Small intestine (tissue), 7 donors: ENCODE measurements at regions not wholly inside any gene's neighbourhood (a gene's known extent, or its start where the extent isn't known, plus 50 kb on each side); places are given as distances from the start of the nearest gene placed in this dataset.

ENCODE experiments used
- DNase-seq, 2 donors: peaks; one replicate each; pipeline versions ENCODE4 v3.0.0 to v3.0.0-alpha.2; 2013
- FAIRE-seq: peaks from 2 replicates; lab custom pipeline; 2012; peaks lifted over from hg19 to GRCh38; lab: Jason Lieb, UNC
- H3K27ac ChIP-seq, 3 donors: one replicate each; pipeline ENCODE4 v1.5.1; 2013; ENCODE audit warnings: low read length in 2 of 3, mild to moderate bottlenecking in 2 of 3, control low read depth in 1 of 3, inconsistent platforms in 1 of 3, low read depth in 1 of 3, moderate library complexity in 1 of 3
- H3K27me3 ChIP-seq, 3 donors: one replicate each; pipeline ENCODE4 v1.6.1; 2013; ENCODE audit warnings: low read length in 3 of 3, inconsistent platforms in 1 of 3; ENCODE audit not compliant: control insufficient read depth in 3 of 3, insufficient read depth in 3 of 3
- H3K36me3 ChIP-seq, 3 donors: one replicate each; pipeline ENCODE4 v1.6.1; 2013; ENCODE audit warnings: low read length in 3 of 3, inconsistent platforms in 1 of 3, low read depth in 1 of 3, mild to moderate bottlenecking in 1 of 3, moderate library complexity in 1 of 3; ENCODE audit not compliant: control insufficient read depth in 3 of 3, insufficient read depth in 2 of 3
- H3K4me1 ChIP-seq, 3 donors: one replicate each; pipeline ENCODE4 v1.6.1; 2013; ENCODE audit warnings: low read length in 2 of 3, inconsistent platforms in 1 of 3, low read depth in 1 of 3, mild to moderate bottlenecking in 1 of 3, moderate library complexity in 1 of 3; ENCODE audit not compliant: control insufficient read depth in 3 of 3, insufficient read depth in 2 of 3
- H3K4me3 ChIP-seq, 3 donors: one replicate each; pipeline ENCODE4 v1.5.1; 2013; ENCODE audit warnings: low read length in 3 of 3, control low read depth in 1 of 3, inconsistent platforms in 1 of 3, low read depth in 1 of 3, mild to moderate bottlenecking in 1 of 3, moderate library complexity in 1 of 3
- H3K9me3 ChIP-seq, 2 donors: one replicate each; pipeline ENCODE4 v1.6.1; 2013; ENCODE audit warnings: low read depth in 1 of 2, low read length in 1 of 2; ENCODE audit not compliant: control insufficient read depth in 2 of 2, insufficient read depth in 1 of 2
- WGBS, 3 donors: extraction: QIAGEN DNeasy Blood & Tissue Kit; methylation state at CpG; one replicate each; pipeline ENCODE4 v1.1.7; 2013; 5-methylcytosine and 5-hydroxymethylcytosine counted together
- donor health status: healthy with polysubstance abuse.
- donor health status: control.
- donor health status: control.
- donor health status: Bipolar disorder and iron deficiency.
- donor health status: healthy.

DNA sequence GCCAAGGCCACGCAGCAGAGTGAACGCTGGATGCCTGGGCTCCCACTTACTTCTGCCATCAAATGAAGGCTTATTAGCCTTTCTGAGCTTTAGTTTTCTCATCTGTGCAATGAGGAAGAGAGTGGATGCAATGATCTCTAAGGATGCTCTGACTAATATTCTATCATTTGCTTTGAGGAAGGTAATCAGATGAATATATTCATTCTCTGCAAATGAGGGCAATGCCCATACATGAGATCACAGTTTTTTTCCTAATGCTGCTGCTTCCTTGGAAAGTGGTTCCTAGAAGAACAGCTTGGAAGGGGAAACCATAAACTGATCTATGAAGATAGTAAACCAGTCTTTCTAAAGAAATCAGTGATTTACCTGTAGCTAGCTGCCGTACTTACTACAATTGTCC, 152.4 kb downstream of the NSG2 start:
- Histone ChIP-seq H3K9me3 (no peaks in the 10 kb centered on the region), H3K4me1 (no peaks in the 10 kb centered on the region), H3K4me3 (no peak overlapping the region), H3K27me3 (no peaks in the 10 kb centered on the region), H3K36me3 (no peaks in the 10 kb centered on the region), H3K27ac (no peak overlapping the region)
- no peak for DNase-seq
- FAIRE-seq, result no peak
- 89 to 91% (median 90%) methylated on average over 3 of the region's 3 CpGs for WGBS, 3 donors

- H3K36me3 ChIP-seq, result no peaks in the 10 kb centered on the region
- H3K4me1 ChIP-seq, result no peaks in the 10 kb centered on the region
- H3K9me3 ChIP-seq, result no peaks in the 10 kb centered on the region
- 83 to 87% (median 84%) methylated on average over 8 of the region's 8 CpGs for WGBS, 3 donors
- no peak for FAIRE-seq
- peaks cover 0 to 2% (median 0%) of the 10 kb centered on the region in 3 donors for H3K27me3 ChIP-seq
- no peak for DNase-seq
- no peak overlapping the region for H3K4me3 ChIP-seq
- no peak overlapping the region for H3K27ac ChIP-seq
These were observed 153.0 kb downstream of the NSG2 start for GRCh38 chr5:174198541-174198940.

- Histone ChIP-seq H3K27ac (no peak overlapping the region), H3K9me3 (no peaks in the 10 kb centered on the region), H3K36me3 (no peaks in the 10 kb centered on the region), H3K27me3 (peaks cover 0 to 9% (median 0%) of the 10 kb centered on the region in 3 donors), H3K4me3 (no peak overlapping the region), H3K4me1 (no peaks in the 10 kb centered on the region)
- 82 to 90% (median 87%) methylated on average over 6 of the region's 6 CpGs for WGBS, 3 donors
- no peak for DNase-seq
- no peak for FAIRE-seq
These were observed 157.5 kb downstream of the NSG2 start for GRCh38 chr5:174202996-174203395.

GRCh38 chr5:174204535-174205313, 159.2 kb downstream of the NSG2 start:
- WGBS, 3 donors, result 23 to 49% (median 44%) methylated on average over 9 of the region's 9 CpGs
- H3K27me3 ChIP-seq, result peaks cover 0 to 9% (median 0%) of the 10 kb centered on the region in 3 donors
- no peak for FAIRE-seq
- H3K36me3 ChIP-seq, result no peaks in the 10 kb centered on the region
- H3K9me3 ChIP-seq, result no peaks in the 10 kb centered on the region
- H3K27ac ChIP-seq, result no peak overlapping the region
- no peaks in the 10 kb centered on the region for H3K4me1 ChIP-seq
- no peak overlapping the region for H3K4me3 ChIP-seq
- DNase-seq, result no peak

DNA sequence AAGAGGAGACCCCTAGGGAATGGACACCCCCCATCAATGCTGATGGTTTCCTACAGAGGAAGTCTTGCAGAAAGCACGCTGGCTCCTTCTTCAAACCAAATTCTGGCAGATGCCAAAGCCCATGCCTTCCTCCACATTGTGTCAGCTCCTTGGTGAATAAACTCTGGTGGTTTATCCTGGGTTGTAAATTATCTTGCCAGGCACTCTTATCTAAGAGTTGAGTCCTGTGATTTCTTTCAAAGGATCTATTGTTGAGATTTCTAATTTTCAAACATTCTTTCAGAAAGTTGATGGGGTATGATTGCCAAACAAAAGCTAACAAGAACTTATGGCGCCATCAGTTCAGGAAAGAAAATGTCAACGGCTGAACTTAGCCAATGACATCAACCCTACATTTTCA, 160.4 kb downstream of the NSG2 start:
- 23 to 56% (median 43%) methylated on average over 3 of the region's 3 CpGs for WGBS, 3 donors
- Histone ChIP-seq H3K27ac (no peak overlapping the region), H3K4me3 (no peak overlapping the region), H3K9me3 (no peaks in the 10 kb centered on the region), H3K36me3 (no peaks in the 10 kb centered on the region), H3K27me3 (peaks cover 0 to 9% (median 0%) of the 10 kb centered on the region in 3 donors), H3K4me1 (no peaks in the 10 kb centered on the region)
- DNase-seq, result no peak
- FAIRE-seq, result no peak

DNA sequence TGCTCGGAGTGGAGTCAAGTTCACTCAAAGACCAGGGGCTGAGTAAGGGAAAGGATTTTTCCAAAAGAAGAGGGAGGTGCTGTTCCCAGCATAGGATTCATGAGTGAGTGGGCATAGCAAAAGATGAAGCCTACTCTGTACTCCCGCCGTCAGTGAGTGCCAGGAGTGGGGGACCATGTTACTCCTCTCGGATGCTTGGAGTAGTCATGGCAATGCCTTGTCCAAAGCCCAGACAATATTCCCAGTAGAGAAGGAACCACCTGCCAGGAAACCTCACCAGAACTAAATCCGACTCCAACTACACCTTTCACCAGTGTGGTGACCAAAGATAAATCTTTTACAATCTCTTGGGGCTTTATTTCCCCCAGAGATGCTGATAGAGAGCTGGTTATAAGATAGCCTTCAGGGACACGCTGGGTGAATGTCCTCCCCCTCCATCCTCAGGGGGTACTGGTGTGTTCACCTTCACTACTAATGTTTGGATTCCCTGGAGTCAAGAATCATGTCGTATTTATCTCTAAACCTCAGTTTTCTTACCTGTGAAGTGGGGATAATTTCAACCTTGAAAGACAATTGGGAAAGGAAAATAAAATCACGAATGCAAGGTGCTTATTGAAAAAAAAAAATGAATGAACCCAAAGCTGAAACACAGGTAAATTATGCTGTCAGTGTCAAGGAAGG, 165.2 kb downstream of the NSG2 start:
- peaks cover 0 to 3% (median 2%) of the 10 kb centered on the region in 3 donors for H3K27me3 ChIP-seq
- no peak overlapping the region for H3K27ac ChIP-seq
- no peaks in the 10 kb centered on the region for H3K36me3 ChIP-seq
- DNase-seq, result no peak
- H3K4me1 ChIP-seq, result no peaks in the 10 kb centered on the region
- FAIRE-seq, result no peak
- no peaks in the 10 kb centered on the region for H3K9me3 ChIP-seq
- H3K4me3 ChIP-seq, result no peak overlapping the region
- WGBS, 3 donors, result 59 to 66% (median 64%) methylated on average over 8 of the region's 8 CpGs

DNA sequence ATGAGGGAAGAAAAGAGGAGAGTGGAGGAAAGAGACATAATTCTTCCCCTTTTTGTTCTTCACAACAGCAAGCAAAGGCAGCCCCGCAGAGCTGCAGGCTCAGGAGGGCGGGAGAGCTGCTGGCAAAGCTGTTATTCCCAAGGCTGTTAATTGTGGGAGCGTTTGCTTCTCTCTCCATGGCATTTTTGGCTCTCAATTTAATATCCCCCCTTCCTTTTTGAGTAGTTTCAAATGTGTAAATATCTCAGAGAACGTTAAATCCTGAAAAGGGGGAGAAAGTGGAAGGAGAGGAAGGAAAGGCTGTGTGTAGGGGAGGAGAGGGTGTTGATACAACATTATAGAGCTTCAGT, 165.7 kb downstream of the NSG2 start:
- H3K4me1 ChIP-seq, result no peaks in the 10 kb centered on the region
- WGBS, 3 donors, result 28 to 39% (median 39%) methylated on average over 4 of the region's 4 CpGs
- H3K27me3 ChIP-seq, result peaks cover 0 to 3% (median 2%) of the 10 kb centered on the region in 3 donors
- FAIRE-seq (no peak), DNase-seq (no peak)
- H3K36me3 ChIP-seq, result no peaks in the 10 kb centered on the region
- no peak overlapping the region for H3K27ac ChIP-seq
- no peak overlapping the region for H3K4me3 ChIP-seq
- no peaks in the 10 kb centered on the region for H3K9me3 ChIP-seq

GRCh38 chr5:174217527-174217926, 172.0 kb downstream of the NSG2 start:
- 38 to 50% (median 50%) methylated on average over 1 of the region's 1 CpG for WGBS, 3 donors
- H3K4me1 ChIP-seq, result no peaks in the 10 kb centered on the region
- no peak overlapping the region for H3K4me3 ChIP-seq
- H3K36me3 ChIP-seq, result no peaks in the 10 kb centered on the region
- H3K9me3 ChIP-seq, result no peaks in the 10 kb centered on the region
- DNase-seq (no peak), FAIRE-seq (no peak)
- peaks cover 0 to 2% (median 0%) of the 10 kb centered on the region in 3 donors for H3K27me3 ChIP-seq
- no peak overlapping the region for H3K27ac ChIP-seq
